ENCODE measurements at regions not wholly inside any gene's neighbourhood (a gene's known extent, or its start where the extent isn't known, plus 50 kb on each side); places are given as distances from the start of the nearest gene placed in this dataset.

- Histone ChIP-seq H2AFZ (ENCODE audit: low read length) (no peak overlapping the region), H3K79me2 (ENCODE audit: insufficient read depth, low read length) (no peaks in the 10 kb centered on the region), H3K27me3 (ENCODE audit: insufficient read depth, low read length) (no peaks in the 10 kb centered on the region), H3K9me3 (ENCODE audit: low read depth, low read length) (peaks cover 2% of the 10 kb centered on the region), H3K4me3 (ENCODE audit: insufficient read depth, low read length) (no peak overlapping the region), H3K4me2 (ENCODE audit: insufficient read depth, low read length) (no peak overlapping the region), H3K4me1 (ENCODE audit: insufficient read depth, low read length) (no peaks in the 10 kb centered on the region), H3K27ac (ENCODE audit: low read depth, low read length) (no peak overlapping the region), H3K36me3 (ENCODE audit: insufficient read depth, low read length) (no peaks in the 10 kb centered on the region), H4K20me1 (ENCODE audit: insufficient read depth, low read length) (no peaks in the 10 kb centered on the region)
- no peak for DNase-seq (ENCODE audit: insufficient read length, low spot score, missing footprints)
- TF ChIP-seq CTCF (IDR thresholded peaks at IDR 0.05; ENCODE audit: extremely low read depth, low read depth, low read length), result no peak
Observed at GRCh38 chr20:41984031-41984430, 365.9 kb upstream of the CHD6 start.

DNA sequence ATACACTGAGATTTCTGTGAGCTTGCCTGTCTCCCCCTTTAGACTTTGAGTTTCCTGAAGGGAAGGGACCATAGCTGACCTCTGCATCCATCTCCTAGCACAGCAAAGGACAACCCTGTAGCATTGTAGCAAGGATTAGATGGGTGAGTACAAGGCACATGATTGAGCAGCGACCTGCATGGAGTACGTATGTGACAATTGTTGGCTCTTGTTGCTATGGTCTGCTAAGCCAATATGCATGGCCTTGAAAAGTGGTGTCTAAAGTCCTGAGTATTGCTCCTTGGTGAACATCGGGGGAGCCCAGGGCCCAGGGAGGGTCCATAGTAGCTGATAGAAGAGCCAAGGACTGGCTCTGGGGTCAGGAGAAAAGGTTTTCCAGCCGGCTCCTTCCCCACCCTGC, 365.0 kb upstream of the CHD6 start:
- Histone ChIP-seq H4K20me1 (ENCODE audit: insufficient read depth, low read length) (no peaks in the 10 kb centered on the region), H2AFZ (ENCODE audit: low read length) (no peak overlapping the region), H3K4me2 (ENCODE audit: insufficient read depth, low read length) (no peak overlapping the region), H3K36me3 (ENCODE audit: insufficient read depth, low read length) (no peaks in the 10 kb centered on the region), H3K79me2 (ENCODE audit: insufficient read depth, low read length) (no peaks in the 10 kb centered on the region), H3K4me3 (ENCODE audit: insufficient read depth, low read length) (no peak overlapping the region), H3K27me3 (ENCODE audit: insufficient read depth, low read length) (no peaks in the 10 kb centered on the region), H3K27ac (ENCODE audit: low read depth, low read length) (no peak overlapping the region), H3K9me3 (ENCODE audit: low read depth, low read length) (peaks cover 2% of the 10 kb centered on the region), H3K4me1 (ENCODE audit: insufficient read depth, low read length) (no peaks in the 10 kb centered on the region)
- DNase-seq (ENCODE audit: insufficient read length, low spot score, missing footprints), result no peak
- no peak for TF ChIP-seq CTCF (IDR thresholded peaks at IDR 0.05; ENCODE audit: extremely low read depth, low read depth, low read length)

- Histone ChIP-seq H4K20me1 (ENCODE audit: insufficient read depth, low read length) (no peaks in the 10 kb centered on the region), H3K36me3 (ENCODE audit: insufficient read depth, low read length) (no peaks in the 10 kb centered on the region), H3K4me2 (ENCODE audit: insufficient read depth, low read length) (no peak overlapping the region), H3K79me2 (ENCODE audit: insufficient read depth, low read length) (no peaks in the 10 kb centered on the region), H3K4me3 (ENCODE audit: insufficient read depth, low read length) (no peak overlapping the region), H3K27me3 (ENCODE audit: insufficient read depth, low read length) (no peaks in the 10 kb centered on the region), H2AFZ (ENCODE audit: low read length) (no peak overlapping the region), H3K4me1 (ENCODE audit: insufficient read depth, low read length) (no peaks in the 10 kb centered on the region), H3K9me3 (ENCODE audit: low read depth, low read length) (peaks cover 2% of the 10 kb centered on the region), H3K27ac (ENCODE audit: low read depth, low read length) (no peak overlapping the region)
- TF ChIP-seq CTCF (IDR thresholded peaks at IDR 0.05; ENCODE audit: extremely low read depth, low read depth, low read length), result no peak
- no peak for DNase-seq (ENCODE audit: insufficient read length, low spot score, missing footprints)
Observed at GRCh38 chr20:41981746-41982145, 363.6 kb upstream of the CHD6 start.

- no peak overlapping the region for H3K4me2 ChIP-seq (ENCODE audit: insufficient read depth, low read length)
- no peaks in the 10 kb centered on the region for H3K27me3 ChIP-seq (ENCODE audit: insufficient read depth, low read length)
- TF ChIP-seq CTCF (IDR thresholded peaks at IDR 0.05; ENCODE audit: extremely low read depth, low read depth, low read length), result no peak
- H3K27ac ChIP-seq (ENCODE audit: low read depth, low read length), result no peak overlapping the region
- H3K79me2 ChIP-seq (ENCODE audit: insufficient read depth, low read length), result no peaks in the 10 kb centered on the region
- H3K36me3 ChIP-seq (ENCODE audit: insufficient read depth, low read length), result no peaks in the 10 kb centered on the region
- no peaks in the 10 kb centered on the region for H3K9me3 ChIP-seq (ENCODE audit: low read depth, low read length)
- no peaks in the 10 kb centered on the region for H3K4me1 ChIP-seq (ENCODE audit: insufficient read depth, low read length)
- H4K20me1 ChIP-seq (ENCODE audit: insufficient read depth, low read length), result no peaks in the 10 kb centered on the region
- DNase-seq (ENCODE audit: insufficient read length, low spot score, missing footprints), result no peak
- no peak overlapping the region for H3K4me3 ChIP-seq (ENCODE audit: insufficient read depth, low read length)
- no peak overlapping the region for H2AFZ ChIP-seq (ENCODE audit: low read length)
Observed at GRCh38 chr20:41978875-41979274, 360.7 kb upstream of the CHD6 start.
